ENCODE measurements at regions not wholly inside any gene's neighbourhood (a gene's known extent, or its start where the extent isn't known, plus 50 kb on each side); places are given as distances from the start of the nearest gene placed in this dataset.

- no peak for TF ChIP-seq MAFK (IDR thresholded peaks at IDR 0.05; ENCODE audit: partially characterized antibody)
- TF ChIP-seq CTCF (IDR thresholded peaks at IDR 0.05): no peak
- no peak for TF ChIP-seq ELK1 (IDR thresholded peaks at IDR 0.05; ENCODE audit: low read depth, low read length)
Measured at GRCh38 chr20:24768201-24768636, 180.8 kb upstream of the CST7 start.

Measured in A549 (cell line).